ENCODE measurements at regions not wholly inside any gene's neighbourhood (a gene's known extent, or its start where the extent isn't known, plus 50 kb on each side); places are given as distances from the start of the nearest gene placed in this dataset.
"Not testable (repeated sequence)": the region's sequence is repeated elsewhere in the genome, so short reads cannot be mapped to it uniquely, and the experiment has no call there.

- DNase-seq (ENCODE audit: low read depth) = no peak
These were observed 1000.2 kb downstream of the TDRD15 start for GRCh38 chr2:22124003-22124402.

- DNase-seq (ENCODE audit: low read depth) = no peak
These were observed 1002.3 kb downstream of the TDRD15 start for GRCh38 chr2:22126106-22126505.

- DNase-seq (ENCODE audit: low read depth) = no peak
These were observed 1003.2 kb downstream of the TDRD15 start for GRCh38 chr2:22126978-22127377.

- DNase-seq (ENCODE audit: low read depth) = no peak
These were observed 1010.7 kb downstream of the TDRD15 start for GRCh38 chr2:22134421-22134820.

- DNase-seq (ENCODE audit: low read depth) = no peak
These were observed 1012.7 kb downstream of the TDRD15 start for GRCh38 chr2:22136446-22136845.

GRCh38 chr2:22143840-22144239 lies 1020.1 kb downstream of the TDRD15 start:
- DNase-seq (ENCODE audit: low read depth) = no peak

GRCh38 chr2:22153931-22154613 lies 1030.3 kb downstream of the TDRD15 start:
- DNase-seq (ENCODE audit: low read depth) = no peak

GRCh38 chr2:22156661-22157060 lies 1032.9 kb downstream of the TDRD15 start:
- not testable (repeated sequence) for DNase-seq (ENCODE audit: low read depth)

GRCh38 chr2:22167256-22167655 lies 1043.5 kb downstream of the TDRD15 start:
- no peak for DNase-seq (ENCODE audit: low read depth)

- DNase-seq (ENCODE audit: low read depth) = no peak
These were observed 1051.2 kb downstream of the TDRD15 start for GRCh38 chr2:22175003-22175402.

- DNase-seq (ENCODE audit: low read depth) = no peak
These were observed 1061.5 kb downstream of the TDRD15 start for GRCh38 chr2:22185251-22185650.

- not testable (repeated sequence) for DNase-seq (ENCODE audit: low read depth)
These were observed 1062.6 kb downstream of the TDRD15 start for GRCh38 chr2:22186261-22186828.

GRCh38 chr2:22189893-22190480 lies 1066.2 kb downstream of the TDRD15 start:
- no peak for DNase-seq (ENCODE audit: low read depth)

GRCh38 chr2:22194218-22194617 lies 1070.5 kb downstream of the TDRD15 start:
- no peak for DNase-seq (ENCODE audit: low read depth)

- DNase-seq (ENCODE audit: low read depth) = no peak
These were observed 1073.0 kb downstream of the TDRD15 start for GRCh38 chr2:22196806-22197205.

GRCh38 chr2:22198381-22199283 lies 1074.9 kb downstream of the TDRD15 start:
- no peak for DNase-seq (ENCODE audit: low read depth)

- DNase-seq (ENCODE audit: low read depth) = no peak
These were observed 1076.2 kb downstream of the TDRD15 start for GRCh38 chr2:22199994-22200393.

GRCh38 chr2:22209545-22209944 lies 1085.8 kb downstream of the TDRD15 start:
- no peak for DNase-seq (ENCODE audit: low read depth)

- DNase-seq (ENCODE audit: low read depth) = no peak
These were observed 1089.5 kb downstream of the TDRD15 start for GRCh38 chr2:22213237-22213636.

- no peak for DNase-seq (ENCODE audit: low read depth)
These were observed 1091.7 kb downstream of the TDRD15 start for GRCh38 chr2:22215517-22215916.

- no peak for DNase-seq (ENCODE audit: low read depth)
These were observed 1094.1 kb downstream of the TDRD15 start for GRCh38 chr2:22217881-22218280.

GRCh38 chr2:22221006-22221405 lies 1097.2 kb downstream of the TDRD15 start:
- DNase-seq (ENCODE audit: low read depth) = no peak

GRCh38 chr2:22238967-22239366 lies 1115.2 kb downstream of the TDRD15 start:
- no peak for DNase-seq (ENCODE audit: low read depth)

All from stimulated activated CD8-positive, alpha-beta memory T cell treated with anti-CD3 and anti-CD28 coated beads, Interleukin-12 subunit alpha, Interleukin-12 subunit beta, amount 100 ng/mL, for 1 hour (primary cell).